HEK293 (cell line): ENCODE measurements at regions not wholly inside any gene's neighbourhood (a gene's known extent, or its start where the extent isn't known, plus 50 kb on each side); places are given as distances from the start of the nearest gene placed in this dataset.

Experiments used
- CTCF ChIA-PET: fragments of 350-600 bp; formaldehyde crosslinking; extraction: SDS; loops from one replicate; lab custom pipeline; 2021; ENCODE audit warnings: antibody characterized with exemption; lab: Yijun Ruan, JAX
- POLR2A ChIA-PET: fragments of 300-600 bp; formaldehyde crosslinking; extraction: SDS; loops from one replicate; lab custom pipeline; 2020; ENCODE audit warnings: antibody characterized with exemption, inconsistent platforms; lab: Yijun Ruan, JAX
- H3K27ac ChIP-seq: fragments of 200-500 bp; sonication (Bioruptor generic); 2 replicates; pipeline ENCODE4 v1.5.1; 2014; ENCODE audit warnings: low read depth, low read length, control low read depth, inconsistent platforms; ENCODE audit errors: extremely low read depth
- H3K36me3 ChIP-seq, 2 experiments: fragments of 200-500 bp in 1 of 2; sonication (Bioruptor generic) in 1 of 2; 1 replicate in 1 of 2; 2 replicates in 1 of 2; pipeline ENCODE4 v1.5.1; 2014 to 2017; ENCODE audit warnings: inconsistent platforms in 2 of 2, low read length in 2 of 2; ENCODE audit not compliant: control insufficient read depth in 2 of 2, insufficient read depth in 1 of 2
- H3K4me1 ChIP-seq: fragments of 200-500 bp; sonication (Bioruptor generic); 2 replicates; pipeline ENCODE4 v1.5.1; 2014; ENCODE audit warnings: mild to moderate bottlenecking, low read length, inconsistent platforms; ENCODE audit not compliant: control insufficient read depth, insufficient read depth
- H3K4me3 ChIP-seq: 2 replicates; pipeline ENCODE4 v1.5.1; 2011; ENCODE audit warnings: low read depth, mild to moderate bottlenecking, control low read depth, low read length, moderate library complexity
- H3K9me3 ChIP-seq: fragments of 200-500 bp; sonication (Bioruptor generic); 2 replicates; pipeline ENCODE4 v1.5.1; 2014; ENCODE audit warnings: low read depth, low read length, inconsistent platforms; ENCODE audit not compliant: control insufficient read depth, insufficient read depth
- KLF7 ChIP-seq: fragments of 450-650 bp; formaldehyde crosslinking; IDR thresholded peaks from 2 replicates; pipeline ENCODE4 v1.5.1; 2016; ENCODE audit warnings: missing biosample characterization, missing genetic modification characterization, borderline replicate concordance
- KLF8 ChIP-seq: fragments of 450-650 bp; formaldehyde crosslinking; IDR thresholded peaks from 2 replicates; pipeline ENCODE4 v1.5.1; 2016; ENCODE audit warnings: missing biosample characterization, missing genetic modification characterization
- KLF9 ChIP-seq: fragments of 450-650 bp; formaldehyde crosslinking; IDR thresholded peaks from 2 replicates; pipeline ENCODE4 v1.5.1; 2016; ENCODE audit warnings: missing biosample characterization, missing genetic modification characterization, low read depth
- MZF1 ChIP-seq: fragments of 450-650 bp; formaldehyde crosslinking; IDR thresholded peaks from 2 replicates; pipeline ENCODE4 v1.5.1; 2017; ENCODE audit warnings: missing biosample characterization, missing genetic modification characterization, borderline replicate concordance
- PRDM10 ChIP-seq: fragments of 450-650 bp; formaldehyde crosslinking; IDR thresholded peaks from 2 replicates; pipeline ENCODE4 v1.5.1; 2016; ENCODE audit warnings: missing biosample characterization, missing genetic modification characterization
- ZBTB20 ChIP-seq: fragments of 450-650 bp; formaldehyde crosslinking; IDR thresholded peaks from 2 replicates; pipeline ENCODE4 v1.5.1; 2016; ENCODE audit warnings: missing biosample characterization, missing genetic modification characterization
- ZBTB26 ChIP-seq: fragments of 450-650 bp; formaldehyde crosslinking; optimal IDR thresholded peaks from 2 replicates; pipeline ENCODE3; 2016; ENCODE audit warnings: missing biosample characterization, mild to moderate bottlenecking, missing genetic modification characterization
- ZBTB48 ChIP-seq: fragments of 450-650 bp; formaldehyde crosslinking; IDR thresholded peaks from 2 replicates; pipeline ENCODE4 v1.5.1; 2016; ENCODE audit warnings: missing biosample characterization, missing genetic modification characterization
- ZBTB7A ChIP-seq: fragments of 450-650 bp; formaldehyde crosslinking; IDR thresholded peaks from 2 replicates; pipeline ENCODE4 v1.5.1; 2016; ENCODE audit warnings: low read depth, missing biosample characterization, missing genetic modification characterization
- ZNF133 ChIP-seq: fragments of 450-650 bp; formaldehyde crosslinking; IDR thresholded peaks from 2 replicates; pipeline ENCODE4 v1.5.1; 2016; ENCODE audit warnings: missing biosample characterization, missing genetic modification characterization
- ZNF354C ChIP-seq: fragments of 450-650 bp; formaldehyde crosslinking; IDR thresholded peaks from 2 replicates; pipeline ENCODE4 v1.5.1; 2016; ENCODE audit warnings: missing biosample characterization, missing genetic modification characterization, low read depth, borderline replicate concordance
- ZNF48 ChIP-seq: fragments of 450-650 bp; formaldehyde crosslinking; IDR thresholded peaks from 2 replicates; pipeline ENCODE4 v1.5.1; 2016; ENCODE audit warnings: missing biosample characterization, missing genetic modification characterization
- ZNF530 ChIP-seq: fragments of 450-650 bp; formaldehyde crosslinking; IDR thresholded peaks from 2 replicates; pipeline ENCODE4 v1.5.1; 2016; ENCODE audit warnings: low read depth, missing biosample characterization, missing genetic modification characterization
- ZNF558 ChIP-seq: fragments of 450-650 bp; formaldehyde crosslinking; IDR thresholded peaks from 2 replicates; pipeline ENCODE4 v1.5.1; 2016; ENCODE audit warnings: missing biosample characterization, missing genetic modification characterization
- ZNF561 ChIP-seq: fragments of 450-650 bp; IDR thresholded peaks from 2 replicates; pipeline ENCODE4 v1.5.1; 2018; ENCODE audit warnings: missing biosample characterization, missing genetic modification characterization, borderline replicate concordance
- ZNF571 ChIP-seq: fragments of 450-650 bp; formaldehyde crosslinking; IDR thresholded peaks from 2 replicates; pipeline ENCODE4 v1.5.0; 2017; ENCODE audit warnings: missing biosample characterization, missing genetic modification characterization
- ZNF610 ChIP-seq: fragments of 450-650 bp; formaldehyde crosslinking; IDR thresholded peaks from 2 replicates; pipeline ENCODE4 v1.5.1; 2016; ENCODE audit warnings: missing biosample characterization, missing genetic modification characterization, borderline replicate concordance
- ZNF624 ChIP-seq: fragments of 450-650 bp; formaldehyde crosslinking; IDR thresholded peaks from 2 replicates; pipeline ENCODE4 v1.5.1; 2017; ENCODE audit warnings: missing biosample characterization, missing genetic modification characterization
- ZNF704 ChIP-seq: fragments of 450-650 bp; formaldehyde crosslinking; IDR thresholded peaks from 2 replicates; pipeline ENCODE4 v1.5.1; 2016; ENCODE audit warnings: missing biosample characterization, missing genetic modification characterization
- ZSCAN16 ChIP-seq: fragments of 450-650 bp; formaldehyde crosslinking; IDR thresholded peaks from 2 replicates; pipeline ENCODE4 v1.5.1; 2016; ENCODE audit warnings: missing biosample characterization, missing genetic modification characterization

GRCh38 chr6:95099410-95099809 is 477.9 kb upstream of the MANEA start:
- no peaks in the 10 kb centered on the region for H3K9me3 ChIP-seq
- no peaks in the 10 kb centered on the region for H3K4me1 ChIP-seq
- ChIA-PET CTCF (no interaction called here), POLR2A (no interaction called here)
- H3K36me3 ChIP-seq, result no peaks in the 10 kb centered on the region
- H3K27ac ChIP-seq, result no peak overlapping the region
- no peak for TF ChIP-seq ZNF133 (tag by site-specific recombination)
- H3K4me3 ChIP-seq, result no peak overlapping the region

GRCh38 chr6:95109212-95109611 is 468.1 kb upstream of the MANEA start:
- Histone ChIP-seq H3K36me3 (no peaks in the 10 kb centered on the region), H3K27ac (no peak overlapping the region), H3K4me1 (no peaks in the 10 kb centered on the region), H3K9me3 (no peaks in the 10 kb centered on the region), H3K4me3 (no peak overlapping the region)
- CTCF ChIA-PET, result interaction anchor here (0.7 kb wide), 1 partner anchor 681 kb away, joined by 3 read pairs; no protein-coding TSS in a partner anchor
- POLR2A ChIA-PET, result no interaction called here
- TF ChIP-seq PRDM10 (tag by site-specific recombination) (no peak), ZBTB7A (tag by site-specific recombination) (no peak), KLF7 (no peak), ZNF610 (tag by site-specific recombination) (no peak), MZF1 (tag by site-specific recombination) (no peak)

GRCh38 chr6:95110767-95111166 is 466.6 kb upstream of the MANEA start:
- CTCF ChIA-PET, result interaction anchor here (0.6 kb wide), 1 partner anchor 707 kb away, joined by 3 read pairs; no protein-coding TSS in a partner anchor
- Histone ChIP-seq H3K36me3 (no peaks in the 10 kb centered on the region), H3K4me1 (no peaks in the 10 kb centered on the region)
- no peak for TF ChIP-seq ZNF610 (tag by site-specific recombination)
- TF ChIP-seq ZNF354C (tag by site-specific recombination), result no peak
- TF ChIP-seq ZBTB20 (tag by site-specific recombination), result no peak
- no peak for TF ChIP-seq ZBTB48 (tag by site-specific recombination)
- TF ChIP-seq KLF8 (tag by site-specific recombination), result no peak
- no peak for TF ChIP-seq ZNF571
- no peak for TF ChIP-seq KLF9 (tag by site-specific recombination)
- TF ChIP-seq ZNF530 (tag by site-specific recombination), result no peak
- TF ChIP-seq, all 188 proteins: peak for 0
- Histone ChIP-seq H3K4me3 (no peak overlapping the region), H3K9me3 (no peaks in the 10 kb centered on the region), H3K27ac (no peak overlapping the region)
- POLR2A ChIA-PET, result no interaction called here

- Histone ChIP-seq H3K27ac (no peak overlapping the region), H3K36me3 (no peaks in the 10 kb centered on the region), H3K9me3 (no peaks in the 10 kb centered on the region), H3K4me3 (no peak overlapping the region), H3K4me1 (no peaks in the 10 kb centered on the region)
- POLR2A ChIA-PET, result no interaction called here
- TF ChIP-seq ZNF561 (tag by site-specific recombination), result no peak
- TF ChIP-seq ZNF354C (tag by site-specific recombination), result no peak
- no peak for TF ChIP-seq ZNF624
- no peak for TF ChIP-seq ZNF48
- TF ChIP-seq ZSCAN16, result no peak
- no peak for TF ChIP-seq ZNF558 (tag by site-specific recombination)
- no peak for TF ChIP-seq ZBTB26 (tag by site-specific recombination)
- TF ChIP-seq ZNF704 (tag by site-specific recombination), result no peak
- CTCF ChIA-PET, result no interaction called here
Observed at GRCh38 chr6:95117236-95117635, 460.1 kb upstream of the MANEA start.
